ENCODE measurements at regions not wholly inside any gene's neighbourhood (a gene's known extent, or its start where the extent isn't known, plus 50 kb on each side); places are given as distances from the start of the nearest gene placed in this dataset.

- no peak for FAIRE-seq
Measured at GRCh38 chr1:178629252-178630154, 95.5 kb upstream of the RALGPS2 start.

More at GRCh38 chr1:178629252-178630154, 95.5 kb upstream of the RALGPS2 start:
- Histone ChIP-seq H2BK15ac (ENCODE audit: low read length) (no peak overlapping the region), H3K27me3 (replicated peaks in 1 of 4; ENCODE audit: control insufficient read depth in 3 of 4, extremely low read depth in 1 of 4, insufficient read depth in 3 of 4, low read length in 3 of 4) (no peaks in the 10 kb centered on the region), H2BK20ac (ENCODE audit: low read length) (no peak overlapping the region), H2AK5ac (ENCODE audit: low read depth, low read length) (no peak overlapping the region), H4K8ac (ENCODE audit: extremely low read depth, insufficient read depth, low read length) (no peak overlapping the region), H3K79me1 (ENCODE audit: low read depth, low read length) (no peaks in the 10 kb centered on the region), H3K4me1 (replicated peaks in 1 of 4; ENCODE audit: control insufficient read depth in 3 of 4, insufficient read depth in 4 of 4, low read length in 3 of 4) (0 out of 7 replicates have a peak, but pooled peaks cover 0 to 2% (median 0%) of the 10 kb centered on the region in 4 experiments), H3K23ac (ENCODE audit: insufficient read length) (no peak overlapping the region), H3K27ac (ENCODE audit: low read depth, low read length) (no peak overlapping the region), H4K5ac (ENCODE audit: insufficient read length, low read depth, low read length) (no peak overlapping the region), H3K14ac (ENCODE audit: insufficient read length) (no peak overlapping the region), H3K56ac (replicated peaks; ENCODE audit: insufficient read length, low read depth, low read length) (no peak overlapping the region), H3K23me2 (ENCODE audit: low read depth, low read length) (no peaks in the 10 kb centered on the region), H3K4me2 (ENCODE audit: insufficient read depth in 1 of 2, low read depth in 2 of 2, low read length in 2 of 2) (no peak overlapping the region), H2AFZ (ENCODE audit: low read length) (peak overlapping the region; percentile 12; the same call in 1 of the 2 replicates), H3K79me2 (ENCODE audit: control insufficient read depth in 1 of 2, insufficient read depth in 2 of 2, low read length in 2 of 2) (no peaks in the 10 kb centered on the region), H4K91ac (replicated peaks; ENCODE audit: insufficient read length, low read length) (no peak overlapping the region), H2BK5ac (ENCODE audit: low read depth, low read length) (no peak overlapping the region), H3K36me3 (ENCODE audit: control insufficient read depth in 2 of 4, insufficient read depth in 4 of 4, low read length in 3 of 4) (no peaks in the 10 kb centered on the region), H2BK120ac (replicated peaks; ENCODE audit: low read depth, low read length) (no peak overlapping the region), H3K18ac (ENCODE audit: extremely low read depth, low read length) (no peak overlapping the region), H3K4me3 (ENCODE audit: extremely low read depth in 1 of 4, insufficient read depth in 2 of 4, low read depth in 3 of 4, low read length in 4 of 4) (no peak overlapping the region), H3K9me3 (ENCODE audit: insufficient read depth in 2 of 2, low read depth in 1 of 2, low read length in 1 of 2) (no peaks in the 10 kb centered on the region), H4K20me1 (replicated peaks in 1 of 2; ENCODE audit: control insufficient read depth in 1 of 2, insufficient read depth in 2 of 2, low read length in 2 of 2) (no peaks in the 10 kb centered on the region), H2BK12ac (ENCODE audit: low read depth, low read length) (no peak overlapping the region), H3K4ac (replicated peaks; ENCODE audit: insufficient read length, low read depth, low read length) (no peak overlapping the region), H3K9ac (replicated peaks in 1 of 4; ENCODE audit: extremely low read depth in 1 of 4, low read depth in 3 of 4, low read length in 3 of 4) (no peak overlapping the region)
- 87% methylated on average over 6 of the region's 6 CpGs; no CpG with 5 or more reads in 1 of the 2 experiments for WGBS, 2 experiments (ENCODE audit: extremely low coverage in 1 of 2, insufficient coverage in 1 of 2, insufficient read length in 1 of 2, insufficient replicate concordance in 2 of 2, low coverage in 1 of 2, low lambda C conversion rate in 2 of 2, missing lambda C conversion rate in 1 of 2)
- CTCF ChIA-PET (ENCODE audit: partially characterized antibody), result interaction anchor here (0.7 to 1.3 kb wide), 4 partner anchors 14 to 56 kb away, joined by 3 to 6 read pairs (median 4); no protein-coding TSS in a partner anchor
- DNase-seq (ENCODE audit: low read depth in 1 of 2, low spot score in 2 of 2), result no peak
- TF ChIP-seq CREB1 (IDR thresholded peaks at IDR 0.05) (no peak), RAD21 (IDR thresholded peaks at IDR 0.05 in 1 of 2, conservative IDR thresholded peaks at IDR 0.05 in 1 of 2; ENCODE audit: low read depth in 2 of 2, low read length in 2 of 2) (peak in 1 of 2 experiments; percentile 15; a peak in 1 of 4 replicates), SRF (IDR thresholded peaks at IDR 0.05; ENCODE audit: low read depth, low read length) (no peak), TEAD4 (IDR thresholded peaks at IDR 0.05; ENCODE audit: low read depth, low read length) (peak; percentile 37; the same call in 1 of the 2 replicates)
- POLR2A ChIA-PET (ENCODE audit: partially characterized antibody), result no interaction called here
